HG03457 (cell line): ENCODE measurements at regions not wholly inside any gene's neighbourhood (a gene's known extent, or its start where the extent isn't known, plus 50 kb on each side); places are given as distances from the start of the nearest gene placed in this dataset.

ENCODE experiments used
- ATAC-seq: cut with Tn5 transposase; IDR thresholded peaks from one replicate; pipeline ENCODE4 v1.9.1; 2021; ENCODE audit warnings: moderate number of reproducible peaks; ENCODE audit not compliant: unreplicated experiment

GRCh38 chr2:176388861-176389260 is 119.6 kb downstream of the MTX2 start:
- no peak for ATAC-seq

DNA sequence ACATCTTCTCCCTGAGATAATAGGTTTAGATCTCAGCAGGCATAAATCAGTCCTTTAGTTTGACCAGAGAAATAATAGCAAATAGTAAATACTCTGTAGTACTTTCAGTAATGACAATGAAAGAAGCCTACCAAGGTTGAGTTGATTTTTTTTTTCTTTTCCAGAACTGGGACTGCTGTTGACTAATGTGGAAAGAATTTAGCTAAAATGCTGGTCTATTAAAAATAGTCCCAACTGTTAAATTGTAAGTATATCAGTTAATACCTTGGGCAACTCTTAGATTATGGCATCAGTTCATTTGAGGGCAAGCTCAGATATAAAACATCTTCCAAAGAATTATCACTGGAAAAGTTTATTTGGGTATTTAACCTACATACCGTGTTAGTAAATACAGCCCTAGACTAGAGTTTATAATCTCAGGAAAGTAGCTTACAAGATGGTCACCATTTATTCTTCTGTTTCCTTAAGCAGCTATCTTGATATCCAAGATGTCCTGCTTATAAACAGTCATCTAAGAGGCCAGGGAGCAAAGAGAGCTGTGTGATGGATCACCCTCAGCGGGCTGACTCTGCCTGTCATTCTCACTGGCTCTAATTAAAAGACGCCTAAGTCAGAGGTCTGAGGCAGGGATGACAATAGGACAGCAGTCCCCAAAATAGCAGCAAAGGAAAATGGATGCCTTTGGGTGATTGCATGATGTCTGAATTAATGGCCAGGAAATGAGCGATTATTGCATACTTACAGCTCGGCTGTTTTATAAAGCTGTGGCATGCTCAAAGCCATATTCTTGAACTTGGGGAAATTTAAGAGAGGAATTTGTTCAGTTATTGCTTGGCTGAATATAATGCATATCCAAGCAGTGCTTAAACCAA is 121.3 kb downstream of the MTX2 start:
- no peak for ATAC-seq

DNA sequence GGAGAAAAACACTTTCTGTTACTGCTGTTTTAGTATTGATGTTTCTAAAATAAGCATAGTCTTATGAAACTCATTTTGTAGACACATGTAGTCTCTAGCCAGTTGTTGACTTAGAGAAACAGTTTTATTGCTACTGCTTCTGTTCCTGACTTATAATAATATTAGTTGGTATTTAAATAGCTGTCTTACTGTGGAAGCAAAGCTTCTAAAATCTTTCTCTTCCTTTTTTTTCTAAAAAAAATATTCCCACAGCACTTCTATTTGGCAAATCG is 121.8 kb downstream of the MTX2 start:
- no peak for ATAC-seq

- ATAC-seq: no peak
Observed at GRCh38 chr2:176392249-176392648, 123.0 kb downstream of the MTX2 start.

DNA sequence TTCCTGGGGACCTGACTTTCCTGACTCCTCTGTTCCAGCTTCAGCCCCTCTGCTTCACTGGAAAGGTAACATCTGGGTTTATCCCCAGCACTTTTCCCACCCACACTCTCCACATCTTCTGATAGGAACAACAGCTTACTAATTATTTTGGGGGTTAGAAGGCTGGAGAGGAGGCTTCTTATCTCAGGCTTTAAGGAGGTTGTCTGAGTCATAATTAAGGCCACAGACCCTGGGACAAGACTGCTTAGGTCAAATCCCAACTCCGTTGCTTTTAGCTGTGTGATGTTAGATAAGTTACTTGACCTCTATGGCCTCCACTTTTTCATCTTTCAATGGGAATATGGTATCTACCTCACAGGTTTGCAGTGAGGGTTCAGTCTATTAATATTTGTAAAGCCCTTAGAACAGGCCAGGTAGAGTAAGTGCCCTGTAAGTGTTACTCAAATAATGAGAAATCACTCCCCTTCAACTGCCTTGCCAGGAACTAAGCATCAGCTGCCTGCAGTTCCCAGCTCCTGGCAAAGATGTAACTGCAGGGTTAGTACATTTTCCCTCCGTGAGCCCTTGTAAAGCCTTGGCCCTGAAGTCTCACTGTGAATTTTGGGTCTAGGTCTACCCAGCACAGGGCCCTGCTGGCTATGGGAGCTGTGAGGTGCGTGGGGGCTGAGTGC is 123.6 kb downstream of the MTX2 start:
- no peak for ATAC-seq

DNA sequence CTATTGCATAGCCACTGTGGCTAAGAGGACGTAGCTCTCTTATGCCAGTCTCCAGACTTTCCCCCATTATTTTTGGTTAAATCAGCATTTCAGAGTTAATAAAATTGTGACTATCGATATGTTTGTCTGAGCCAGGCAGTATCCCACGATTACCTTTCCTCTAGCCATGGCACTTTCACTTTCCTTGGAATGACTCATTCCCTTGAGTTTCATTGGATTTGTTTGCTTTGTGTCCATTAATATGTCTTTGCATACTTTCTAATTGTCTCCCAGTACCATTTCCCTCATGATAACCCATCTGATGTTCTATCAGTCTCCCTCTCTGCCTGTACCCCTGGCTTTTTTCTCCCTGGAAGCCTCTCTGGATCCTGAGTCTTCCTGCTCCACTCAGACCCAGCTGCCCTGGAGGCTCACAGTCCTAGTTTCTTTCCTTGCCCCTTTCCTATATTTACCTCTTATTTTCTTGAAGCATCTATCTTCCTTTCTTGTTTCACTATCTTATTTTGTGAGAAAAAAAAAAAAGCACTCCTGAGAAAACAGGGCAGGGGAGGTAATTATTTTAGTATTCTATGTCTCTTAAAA is 126.1 kb downstream of the MTX2 start:
- ATAC-seq: no peak

DNA sequence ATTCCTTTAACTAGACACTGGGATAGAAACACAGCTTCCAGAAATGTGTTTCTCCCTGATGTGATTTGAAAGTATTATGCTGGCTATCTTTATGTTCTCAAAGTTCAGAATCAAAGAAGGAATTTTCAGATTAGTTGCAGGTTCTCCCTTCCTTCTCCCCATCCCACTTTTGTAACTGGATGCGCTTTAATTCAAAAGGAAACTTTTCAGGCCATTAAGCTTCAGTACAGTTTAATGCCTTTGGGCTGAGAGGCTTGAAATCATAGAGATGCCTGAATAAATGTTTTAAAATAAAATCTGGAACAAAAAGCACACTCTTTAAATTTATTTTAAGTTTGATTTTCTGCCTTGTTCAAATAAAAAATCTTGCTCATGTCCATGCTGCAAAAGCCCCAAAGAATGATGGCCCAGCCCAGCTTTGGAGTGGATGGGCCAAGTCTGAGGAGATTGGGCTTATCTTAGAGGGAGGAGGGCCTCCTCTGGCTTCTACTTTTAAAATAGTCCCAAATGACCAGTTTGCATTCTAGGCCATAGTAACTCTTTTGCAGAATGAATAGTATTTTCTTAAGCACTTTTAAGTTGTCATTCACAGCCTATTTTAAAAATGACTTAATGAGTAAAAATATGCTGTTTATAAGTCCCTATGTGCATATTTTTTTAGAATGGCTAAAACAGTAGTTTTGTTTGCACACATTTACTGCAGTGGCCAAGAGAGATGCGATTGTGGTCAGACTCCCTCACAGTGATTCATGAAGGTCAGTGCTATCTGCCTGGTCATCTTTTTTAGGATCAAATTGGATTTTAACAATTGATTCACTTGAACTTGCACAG is 129.2 kb downstream of the MTX2 start:
- ATAC-seq: no peak

DNA sequence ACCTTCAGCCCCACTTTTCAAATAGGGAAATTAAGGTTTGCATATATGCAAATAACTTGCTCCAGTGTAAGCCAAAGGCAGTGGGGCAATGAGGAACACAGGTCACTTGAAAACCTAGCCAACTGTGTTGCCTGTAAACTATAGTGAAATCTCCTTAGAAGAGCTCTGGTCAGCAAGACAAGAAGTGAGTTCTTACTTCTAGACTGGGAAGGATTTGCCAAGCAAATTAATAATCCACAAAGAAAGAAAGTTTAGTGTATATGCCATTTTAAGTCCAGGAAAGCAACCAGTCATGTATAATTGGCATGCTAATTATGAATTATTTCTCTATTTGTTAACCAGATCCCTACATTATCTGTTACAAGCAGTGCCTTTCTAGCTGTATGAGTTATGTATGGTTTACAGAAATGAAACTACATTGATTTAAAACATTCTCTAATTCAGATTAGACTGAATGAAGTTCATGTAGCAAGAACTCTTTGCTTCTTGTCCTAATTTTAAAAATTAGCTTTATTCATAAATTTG is 129.9 kb downstream of the MTX2 start:
- ATAC-seq: no peak

GRCh38 chr2:176405477-176405876 is 136.2 kb downstream of the MTX2 start:
- no peak for ATAC-seq

DNA sequence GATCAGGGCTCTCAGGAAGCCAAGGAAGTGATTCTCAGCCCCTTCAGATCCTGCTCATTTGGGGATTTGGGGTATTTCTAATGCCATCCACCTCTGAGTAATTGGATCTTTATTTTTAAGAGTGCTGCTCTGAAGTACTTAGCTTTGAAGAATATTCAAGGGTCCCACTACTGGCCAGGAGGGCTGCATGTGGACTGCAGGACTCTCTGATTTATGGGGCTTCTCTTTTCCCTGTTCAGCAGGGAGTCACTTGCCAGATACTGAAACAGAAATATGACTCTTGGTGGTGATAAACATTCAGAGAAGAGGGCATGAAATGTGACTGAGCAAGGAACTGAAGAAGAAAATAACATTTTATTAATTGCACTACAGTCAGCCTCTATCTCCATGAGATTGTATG is 138.5 kb downstream of the MTX2 start:
- no peak for ATAC-seq

- ATAC-seq: no peak
Observed at GRCh38 chr2:176409671-176410070, 140.4 kb downstream of the MTX2 start.

DNA sequence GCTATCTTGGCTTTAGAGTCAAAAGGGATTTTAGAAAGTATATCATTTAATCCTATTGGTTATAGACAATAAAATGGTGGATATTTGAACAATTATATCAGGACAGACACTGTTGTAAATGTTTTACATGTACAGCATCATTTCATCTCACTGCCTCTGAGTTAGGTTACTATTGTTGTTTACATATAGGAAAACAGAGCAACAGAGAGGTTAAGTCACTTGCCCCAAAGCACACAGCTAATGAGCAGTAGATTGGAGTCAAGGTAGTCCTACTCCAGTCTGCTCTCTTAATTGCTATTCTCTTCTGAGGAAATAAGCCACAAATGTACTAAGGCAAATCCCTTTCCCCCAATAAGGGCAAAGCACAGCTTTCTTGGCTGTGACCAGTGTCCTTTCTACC is 142.9 kb downstream of the MTX2 start:
- no peak for ATAC-seq

DNA sequence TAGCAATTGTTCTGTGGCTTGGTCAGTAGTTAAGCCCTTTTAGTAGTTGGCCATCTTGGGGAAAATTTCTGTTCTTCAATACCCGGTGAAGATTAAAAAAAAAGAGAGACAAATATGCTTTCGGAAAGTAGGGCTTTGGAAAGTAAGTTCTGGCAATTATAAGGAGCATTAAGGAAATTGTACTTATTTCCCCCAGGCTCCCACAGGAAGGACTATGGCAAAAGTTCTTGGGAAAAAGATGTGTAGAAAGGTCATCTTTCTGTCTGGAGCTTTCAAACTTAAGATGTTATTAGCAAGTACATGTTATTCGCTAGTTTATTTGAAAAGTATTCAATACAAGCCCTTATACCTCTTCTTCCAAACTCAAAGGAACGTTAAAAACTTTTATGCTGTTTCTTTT is 144.5 kb downstream of the MTX2 start:
- no peak for ATAC-seq

- ATAC-seq: no peak
Observed at GRCh38 chr2:176414641-176415040, 145.4 kb downstream of the MTX2 start.

GRCh38 chr2:176415174-176415895 is 146.1 kb downstream of the MTX2 start:
- ATAC-seq: no peak

GRCh38 chr2:176415937-176416499 is 146.8 kb downstream of the MTX2 start:
- no peak for ATAC-seq

- no peak for ATAC-seq
Observed at GRCh38 chr2:176418768-176419167, 149.5 kb downstream of the MTX2 start.

DNA sequence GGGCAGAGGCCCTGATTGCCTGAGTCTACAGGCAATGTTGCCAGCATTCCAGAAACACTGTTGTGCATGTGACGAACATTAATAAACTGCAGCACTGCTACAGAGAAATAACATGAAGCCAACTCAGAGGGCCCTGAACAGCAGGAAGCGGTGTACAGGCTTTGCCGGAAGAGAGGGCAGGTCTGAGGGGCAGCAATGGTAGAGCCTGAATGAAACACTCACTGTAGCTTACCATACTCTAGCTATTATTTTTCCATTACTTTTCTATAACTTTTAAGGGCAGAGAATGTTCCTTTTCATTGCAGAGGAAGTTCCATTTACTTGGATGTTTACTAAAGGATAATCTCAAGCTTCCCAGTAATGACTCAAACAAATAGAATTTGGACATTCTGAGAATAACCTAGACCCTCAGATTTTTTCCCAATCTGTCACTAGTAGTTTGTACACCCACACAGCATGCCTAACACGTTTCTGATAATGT is 150.4 kb downstream of the MTX2 start:
- ATAC-seq: no peak

- no peak for ATAC-seq
Observed at GRCh38 chr2:176421297-176422050, 152.2 kb downstream of the MTX2 start.
